Heart left ventricle (tissue), 16 donors: ENCODE measurements at regions not wholly inside any gene's neighbourhood (a gene's known extent, or its start where the extent isn't known, plus 50 kb on each side); places are given as distances from the start of the nearest gene placed in this dataset.
A peak's percentile ranks its signal among the peaks of the same experiment; 100 is the strongest.

Experiments used
- ATAC-seq, 4 donors: fragments of 200-7000 bp; cut with Tn5 transposase; one replicate each; pipeline ENCODE4 v1.9.1; 2020 to 2022; ENCODE audit warnings: moderate library complexity in 4 of 4, mild to moderate bottlenecking in 3 of 4, moderate number of reproducible peaks in 1 of 4
- DNase-seq, 5 donors: peaks; one replicate each; pipeline ENCODE4 v3.0.0-alpha.2; 2020
- H3K27ac ChIP-seq, 12 donors: fragments of 200-600 bp; sonication (generic) in 4 of 12; one replicate each; pipeline versions ENCODE4 v1.5.0 to v1.8.0; 2016 to 2022; ENCODE audit warnings: mild to moderate bottlenecking in 2 of 12
- H3K27me3 ChIP-seq, 9 donors: fragments of 200-600 bp; sonication (generic) in 2 of 9; one replicate each; pipeline versions ENCODE4 v1.5.1 to v1.8.0; 2016 to 2022; ENCODE audit warnings: mild to moderate bottlenecking in 3 of 9
- H3K36me3 ChIP-seq, 9 donors: fragments of 200-600 bp; sonication (generic) in 2 of 9; one replicate each; pipeline versions ENCODE4 v1.5.0 to v1.8.0; 2018 to 2022; ENCODE audit warnings: mild to moderate bottlenecking in 2 of 9
- H3K4me1 ChIP-seq, 12 donors: fragments of 200-600 bp; sonication (generic) in 4 of 12; one replicate each; pipeline versions ENCODE4 v1.5.0 to v1.8.0; 2016 to 2022; ENCODE audit warnings: mild to moderate bottlenecking in 3 of 12
- H3K4me3 ChIP-seq, 12 donors: fragments of 200-600 bp; sonication (generic) in 4 of 12; one replicate each; pipeline versions ENCODE4 v1.5.0 to v1.8.0; 2017 to 2022; ENCODE audit warnings: mild to moderate bottlenecking in 9 of 12, moderate library complexity in 4 of 12
- H3K9me3 ChIP-seq, 12 donors: fragments of 200-600 bp; sonication (generic) in 4 of 12; one replicate each; pipeline versions ENCODE4 v1.5.0 to v1.8.0; 2016 to 2022; ENCODE audit warnings: mild to moderate bottlenecking in 1 of 12
- CTCF ChIP-seq, 12 donors: fragments of 200-600 bp; sonication (generic) in 4 of 12; IDR thresholded peaks; one replicate each; pipeline versions ENCODE4 v1.5.0 to v1.8.0; 2018 to 2022; ENCODE audit warnings: antibody characterized with exemption in 12 of 12, mild to moderate bottlenecking in 5 of 12
- POLR2A ChIP-seq, 2 donors: fragments of 450-650 bp; IDR thresholded peaks; one replicate each; pipeline ENCODE4 v1.6.1; 2017; ENCODE audit warnings: antibody characterized with exemption in 2 of 2, mild to moderate bottlenecking in 2 of 2, moderate library complexity in 2 of 2
- WGBS, 4 donors: extraction: QIAGEN DNeasy Blood & Tissue Kit in 2 of 4; methylation state at CpG; one replicate each; pipeline versions ENCODE4 v1.1.5 to v1.1.7; 2013 to 2018; 5-methylcytosine and 5-hydroxymethylcytosine counted together
- intact Hi-C, 10 donors: fragments of 100-400 bp; cut with DNase I; formaldehyde crosslinking; loops; one replicate each; pipeline versions ENCODE4 v1.11.1 to v1.14.2; 2022
- donor health status: ischemic (EF 13 %, LVEDD 7.1; RV severe dilation, severe dysfunction).
- donor health status: healthy with polysubstance abuse.
- donor health status: DM: no; HTN: yes; CAD: no.
- donor health status: DM: no; HTN: no; CAD: no.
- donor health status: ischemic (EF 25% LVEDD 6.9; RV normal size, moderate dysfunction).
- donor health status: ischemic (EF 25% LVEDD 5.7; RV mildly dilated, moderate dysfunction).
- donor health status: healthy.
- donor health status: DM: yes; HTN: yes; CAD: no.
- donor health status: ischemic (EF 35%, LVEDD 5.7; RV mildly dilated, moderate dysfunction).
- donor health status: nonischemic (EF 11% LVEDD 7.7; RV severe dilation, severe dysfunction).
- donor health status: DM: yes; HTN: yes; CAD: no.
- donor health status: PGD.
- donor health status: ischemic (EF 29% LVEDD 5.4; RV normal size, mild dysfunction).
- donor health status: nonischemic (EF 23%, LVEDD 6.1; RV moderate dilation, normal function).

GRCh38 chrX:37904833-37905232 lies 57.5 kb upstream of the DYNLT3 start:
- peaks cover 0 to 8% (median 0%) of the 10 kb centered on the region in 12 donors for H3K4me1 ChIP-seq
- no peak for DNase-seq
- H3K9me3 ChIP-seq = no peaks in the 10 kb centered on the region
- intact Hi-C loops = loop anchor here in 1 of 10 donors (10.0 kb wide), 1 partner anchor 160 kb away; no protein-coding TSS in a partner anchor
- H3K4me3 ChIP-seq = no peak overlapping the region
- WGBS, 4 donors = 41 to 86% (median 75%) methylated on average over 2 of the region's 2 CpGs
- no peak overlapping the region for H3K27ac ChIP-seq
- no peaks in the 10 kb centered on the region for H3K36me3 ChIP-seq
- TF ChIP-seq CTCF (IDR thresholded peaks at IDR 0.05) (no peak), POLR2A (IDR thresholded peaks at IDR 0.05) (no peak)
- ATAC-seq = peak in 2 of 4 donors; percentile 39 to 59
- H3K27me3 ChIP-seq = peaks cover 0 to 29% (median 0%) of the 10 kb centered on the region in 9 donors

GRCh38 chrX:37905436-37906147 lies 58.2 kb upstream of the DYNLT3 start:
- DNase-seq (peak in 4 of 5 donors; percentile 8 to 31 (median 18)), ATAC-seq (peak in 3 of 4 donors; percentile 66 to 87 (median 78))
- Histone ChIP-seq H3K9me3 (no peaks in the 10 kb centered on the region), H3K27me3 (peaks cover 0 to 29% (median 0%) of the 10 kb centered on the region in 9 donors), H3K27ac (no peak overlapping the region), H3K4me1 (peaks cover 0 to 8% (median 0%) of the 10 kb centered on the region in 12 donors), H3K36me3 (no peaks in the 10 kb centered on the region), H3K4me3 (peak overlapping the region in 10 of 12 donors; percentile 4 to 54 (median 35))
- TF ChIP-seq CTCF (IDR thresholded peaks at IDR 0.05) (peak in 5 of 12 donors; percentile 9 to 35 (median 29)), POLR2A (IDR thresholded peaks at IDR 0.05) (no peak)
- intact Hi-C loops = loop anchor here in 1 of 10 donors (10.0 kb wide), 1 partner anchor 161 kb away; no protein-coding TSS in a partner anchor
- 5 to 35% (median 11%) methylated on average over 15 to 36 of the region's 36 CpGs for WGBS, 4 donors

GRCh38 chrX:37906357-37906756 lies 59.0 kb upstream of the DYNLT3 start:
- intact Hi-C loops = loop anchor here in 1 of 10 donors (10.0 kb wide), 1 partner anchor 162 kb away; no protein-coding TSS in a partner anchor

More at GRCh38 chrX:37906357-37906756, 59.0 kb upstream of the DYNLT3 start:
- Histone ChIP-seq H3K9me3 (no peaks in the 10 kb centered on the region), H3K4me3 (peak overlapping the region in 7 of 12 donors; percentile 22 to 54 (median 39)), H3K27ac (no peak overlapping the region), H3K4me1 (peaks cover 0 to 8% (median 0%) of the 10 kb centered on the region in 12 donors), H3K36me3 (no peaks in the 10 kb centered on the region), H3K27me3 (peaks cover 0 to 29% (median 0%) of the 10 kb centered on the region in 9 donors)
- DNase-seq = no peak
- no peak for TF ChIP-seq POLR2A (IDR thresholded peaks at IDR 0.05)
- no peak for TF ChIP-seq CTCF (IDR thresholded peaks at IDR 0.05)
- no peak for ATAC-seq
- 18 to 64% (median 35%) methylated on average over 11 of the region's 11 CpGs for WGBS, 4 donors
